ENCODE measurements at regions not wholly inside any gene's neighbourhood (a gene's known extent, or its start where the extent isn't known, plus 50 kb on each side); places are given as distances from the start of the nearest gene placed in this dataset.

DNA sequence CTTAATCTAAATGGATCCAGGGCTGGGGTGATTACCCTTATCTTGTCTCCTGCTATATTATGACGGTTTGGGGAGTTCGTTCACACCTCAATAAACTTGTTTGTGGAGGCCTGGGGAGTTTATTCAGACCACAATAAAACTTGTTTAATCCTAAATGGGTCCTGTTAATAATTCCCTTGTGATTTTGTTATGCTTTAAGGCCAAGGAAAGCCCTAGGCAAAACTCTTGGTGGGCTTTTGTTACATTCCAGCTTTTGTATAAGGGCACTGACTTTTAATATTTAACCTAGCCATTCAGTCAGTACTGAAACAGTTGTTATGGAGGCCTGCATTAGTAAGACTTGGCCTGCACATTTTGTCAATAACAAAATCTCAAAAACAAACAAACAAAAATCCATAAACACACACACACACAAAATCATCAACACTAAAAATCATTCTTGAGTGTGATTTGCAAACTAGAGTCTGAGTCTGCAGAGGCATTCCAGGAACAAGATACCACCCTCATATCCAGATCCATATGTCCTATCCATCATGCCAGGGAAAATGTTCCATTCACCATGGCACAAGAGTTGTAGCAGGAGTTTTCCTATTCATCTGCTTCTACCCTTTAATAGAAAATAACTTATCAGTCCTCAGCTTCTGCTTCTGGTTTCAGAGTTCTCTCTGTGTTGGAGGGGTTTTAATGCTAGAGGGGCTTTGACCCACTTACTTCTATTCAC lies 421.7 kb downstream of the AGTPBP1 start:
- TF ChIP-seq, protein P1, sequence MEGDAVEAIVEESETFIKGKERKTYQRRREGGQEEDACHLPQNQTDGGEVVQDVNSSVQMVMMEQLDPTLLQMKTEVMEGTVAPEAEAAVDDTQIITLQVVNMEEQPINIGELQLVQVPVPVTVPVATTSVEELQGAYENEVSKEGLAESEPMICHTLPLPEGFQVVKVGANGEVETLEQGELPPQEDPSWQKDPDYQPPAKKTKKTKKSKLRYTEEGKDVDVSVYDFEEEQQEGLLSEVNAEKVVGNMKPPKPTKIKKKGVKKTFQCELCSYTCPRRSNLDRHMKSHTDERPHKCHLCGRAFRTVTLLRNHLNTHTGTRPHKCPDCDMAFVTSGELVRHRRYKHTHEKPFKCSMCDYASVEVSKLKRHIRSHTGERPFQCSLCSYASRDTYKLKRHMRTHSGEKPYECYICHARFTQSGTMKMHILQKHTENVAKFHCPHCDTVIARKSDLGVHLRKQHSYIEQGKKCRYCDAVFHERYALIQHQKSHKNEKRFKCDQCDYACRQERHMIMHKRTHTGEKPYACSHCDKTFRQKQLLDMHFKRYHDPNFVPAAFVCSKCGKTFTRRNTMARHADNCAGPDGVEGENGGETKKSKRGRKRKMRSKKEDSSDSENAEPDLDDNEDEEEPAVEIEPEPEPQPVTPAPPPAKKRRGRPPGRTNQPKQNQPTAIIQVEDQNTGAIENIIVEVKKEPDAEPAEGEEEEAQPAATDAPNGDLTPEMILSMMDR (conservative IDR thresholded peaks at IDR 0.05; ENCODE audit: low read length): no peak
- no peak for TF ChIP-seq EZH2phosphoT487 (IDR thresholded peaks at IDR 0.05; ENCODE audit: borderline replicate concordance)

Data from Loucy (cell line).